Stimulated activated CD4-positive, alpha-beta T cell treated with anti-CD3 and anti-CD28 coated beads, Interleukin-1b, Interleukin-23, amount 100 ng/mL, for 4 hours (primary cell): ENCODE measurements at regions not wholly inside any gene's neighbourhood (a gene's known extent, or its start where the extent isn't known, plus 50 kb on each side); places are given as distances from the start of the nearest gene placed in this dataset.

Experiments
- DNase-seq, 2 donors: peaks; one replicate each; pipeline ENCODE4 v3.0.0-alpha.2; 2020; ENCODE audit warnings: low read depth in 2 of 2

- DNase-seq = no peak
These were observed 556.3 kb downstream of the PCDH17 start for GRCh38 chr13:58187881-58188280.

GRCh38 chr13:58190577-58190976 is 559.0 kb downstream of the PCDH17 start:
- no peak for DNase-seq

GRCh38 chr13:58191754-58192153 is 560.2 kb downstream of the PCDH17 start:
- DNase-seq = no peak

- DNase-seq = no peak
These were observed 570.6 kb downstream of the PCDH17 start for GRCh38 chr13:58202099-58202498.

- DNase-seq = no peak
These were observed 576.0 kb downstream of the PCDH17 start for GRCh38 chr13:58207501-58207900.

- no peak for DNase-seq
These were observed 603.9 kb downstream of the PCDH17 start for GRCh38 chr13:58235454-58235853.

- DNase-seq = no peak
These were observed 607.6 kb downstream of the PCDH17 start for GRCh38 chr13:58238972-58239773.

- no peak for DNase-seq
These were observed 608.3 kb downstream of the PCDH17 start for GRCh38 chr13:58239774-58240268.

- DNase-seq = no peak
These were observed 615.5 kb downstream of the PCDH17 start for GRCh38 chr13:58247080-58247479.

- DNase-seq = no peak
These were observed 623.4 kb downstream of the PCDH17 start for GRCh38 chr13:58254943-58255342.

- DNase-seq = no peak
These were observed 634.7 kb downstream of the PCDH17 start for GRCh38 chr13:58266271-58266670.

GRCh38 chr13:58298556-58299135 is 667.1 kb downstream of the PCDH17 start:
- DNase-seq = no peak

- no peak for DNase-seq
These were observed 668.7 kb downstream of the PCDH17 start for GRCh38 chr13:58300224-58300623.

- DNase-seq = no peak
These were observed 669.6 kb downstream of the PCDH17 start for GRCh38 chr13:58300974-58301681.

- no peak for DNase-seq
These were observed 670.8 kb downstream of the PCDH17 start for GRCh38 chr13:58302349-58302748.

- no peak for DNase-seq
These were observed 674.5 kb downstream of the PCDH17 start for GRCh38 chr13:58306062-58306461.

GRCh38 chr13:58313219-58313618 is 681.7 kb downstream of the PCDH17 start:
- no peak for DNase-seq

GRCh38 chr13:58318495-58319167 is 687.1 kb downstream of the PCDH17 start:
- no peak for DNase-seq

- DNase-seq = no peak
These were observed 692.6 kb downstream of the PCDH17 start for GRCh38 chr13:58324161-58324560.

GRCh38 chr13:58329746-58330145 is 698.2 kb downstream of the PCDH17 start:
- no peak for DNase-seq

GRCh38 chr13:58340895-58341294 is 709.4 kb downstream of the PCDH17 start:
- DNase-seq = no peak

- no peak for DNase-seq
These were observed 709.8 kb downstream of the PCDH17 start for GRCh38 chr13:58341318-58341717.
